Kidney tubule cell (primary cell): ENCODE measurements at regions not wholly inside any gene's neighbourhood (a gene's known extent, or its start where the extent isn't known, plus 50 kb on each side); places are given as distances from the start of the nearest gene placed in this dataset.
"Not testable (repeated sequence)": the region's sequence is repeated elsewhere in the genome, so short reads cannot be mapped to it uniquely, and the experiment has no call there.

Experiments used
- DNase-seq: peaks from one replicate; pipeline ENCODE4 v3.0.0-alpha.2; 2018; ENCODE audit warnings: low spot score

GRCh38 chr4:72875545-72875944 is 194.0 kb downstream of the COX18 start:
- DNase-seq: no peak

GRCh38 chr4:72875138-72875537 is 194.4 kb downstream of the COX18 start:
- DNase-seq: no peak

- no peak for DNase-seq
Measured at GRCh38 chr4:72864898-72865297, 204.6 kb downstream of the COX18 start.

GRCh38 chr4:72864277-72864676 is 205.2 kb downstream of the COX18 start:
- DNase-seq: not testable (repeated sequence)

- DNase-seq: peak; percentile 5
Measured at GRCh38 chr4:72860766-72861165, 208.8 kb downstream of the COX18 start.

GRCh38 chr4:72858328-72858727 is 211.2 kb downstream of the COX18 start:
- peak; percentile 82 for DNase-seq

GRCh38 chr4:72857787-72858186 is 211.7 kb downstream of the COX18 start:
- no peak for DNase-seq

- DNase-seq: no peak
Measured at GRCh38 chr4:72857216-72857615, 212.3 kb downstream of the COX18 start.

- DNase-seq: peak; percentile 20
Measured at GRCh38 chr4:72846280-72847111, 223.0 kb downstream of the COX18 start.

- DNase-seq: peak; percentile 6
Measured at GRCh38 chr4:72843466-72843865, 226.1 kb downstream of the COX18 start.

GRCh38 chr4:72842323-72842722 is 227.2 kb downstream of the COX18 start:
- peak; percentile 59 for DNase-seq

GRCh38 chr4:72840166-72840565 is 229.3 kb downstream of the COX18 start:
- peak; percentile 47 for DNase-seq

- DNase-seq: no peak
Measured at GRCh38 chr4:72828864-72829263, 240.7 kb downstream of the COX18 start.

- DNase-seq: no peak
Measured at GRCh38 chr4:72827968-72828367, 241.5 kb downstream of the COX18 start.

- no peak for DNase-seq
Measured at GRCh38 chr4:72820107-72820506, 249.4 kb downstream of the COX18 start.

- DNase-seq: no peak
Measured at GRCh38 chr4:72817012-72817411, 248.0 kb upstream of the ADAMTS3 start.

- DNase-seq: no peak
Measured at GRCh38 chr4:72814241-72814640, 245.2 kb upstream of the ADAMTS3 start.

- DNase-seq: no peak
Measured at GRCh38 chr4:72809208-72809607, 240.2 kb upstream of the ADAMTS3 start.

- DNase-seq: no peak
Measured at GRCh38 chr4:72805284-72805683, 236.3 kb upstream of the ADAMTS3 start.

- no peak for DNase-seq
Measured at GRCh38 chr4:72797486-72797885, 228.5 kb upstream of the ADAMTS3 start.

- no peak for DNase-seq
Measured at GRCh38 chr4:72791054-72791453, 222.0 kb upstream of the ADAMTS3 start.

GRCh38 chr4:72786401-72786990 is 217.5 kb upstream of the ADAMTS3 start:
- DNase-seq: no peak

- no peak for DNase-seq
Measured at GRCh38 chr4:72779241-72779640, 210.2 kb upstream of the ADAMTS3 start.

GRCh38 chr4:72777436-72777835 is 208.4 kb upstream of the ADAMTS3 start:
- no peak for DNase-seq
